GM21576 (cell line): ENCODE measurements at regions not wholly inside any gene's neighbourhood (a gene's known extent, or its start where the extent isn't known, plus 50 kb on each side); places are given as distances from the start of the nearest gene placed in this dataset.

Experiments
- ATAC-seq: cut with Tn5 transposase; IDR thresholded peaks from one replicate; pipeline ENCODE4 v1.9.1; 2021; ENCODE audit warnings: mild to moderate bottlenecking, moderate library complexity; ENCODE audit not compliant: unreplicated experiment

GRCh38 chr13:85545771-85546170 is 253.4 kb downstream of the SLITRK6 start:
- no peak for ATAC-seq

GRCh38 chr13:85544756-85545155 is 254.5 kb downstream of the SLITRK6 start:
- no peak for ATAC-seq

DNA sequence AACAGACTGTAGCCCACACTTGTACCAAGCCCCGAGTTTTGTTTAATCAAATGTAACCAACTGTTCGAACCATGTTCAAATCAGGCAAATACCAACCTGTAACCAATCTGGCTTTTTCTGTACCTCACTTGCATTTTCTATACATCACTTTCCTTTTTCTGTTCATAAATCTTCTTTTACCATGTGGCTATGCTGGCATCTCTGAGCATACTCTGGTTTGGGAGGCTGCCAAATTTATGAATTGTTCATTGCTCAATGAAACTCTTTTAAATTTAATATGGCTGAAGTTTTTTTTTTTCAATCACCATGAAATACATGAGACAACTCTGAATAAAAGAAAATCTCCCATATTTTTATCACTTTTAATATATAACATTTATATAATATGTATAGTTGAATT is 256.1 kb downstream of the SLITRK6 start:
- no peak for ATAC-seq

DNA sequence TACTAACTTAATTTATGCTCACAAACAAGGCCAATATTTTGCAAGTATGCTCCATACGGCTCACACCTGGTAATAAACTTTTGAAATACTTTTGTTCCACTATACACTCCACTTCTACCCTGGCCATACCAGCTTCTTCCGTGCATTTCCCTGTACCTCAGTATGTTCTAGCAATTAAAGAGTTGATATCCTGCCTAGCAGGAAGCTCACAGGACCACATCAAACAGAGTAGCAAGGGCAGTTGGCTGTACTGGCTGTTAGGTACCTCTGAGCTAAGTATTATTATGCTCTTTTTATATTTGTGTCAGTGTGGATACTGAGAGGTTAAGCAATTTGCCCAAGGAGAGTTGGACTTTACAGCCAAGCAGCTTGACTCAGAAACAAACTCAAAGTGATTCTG is 257.7 kb downstream of the SLITRK6 start:
- ATAC-seq = no peak

GRCh38 chr13:85538957-85539356 is 260.3 kb downstream of the SLITRK6 start:
- no peak for ATAC-seq

DNA sequence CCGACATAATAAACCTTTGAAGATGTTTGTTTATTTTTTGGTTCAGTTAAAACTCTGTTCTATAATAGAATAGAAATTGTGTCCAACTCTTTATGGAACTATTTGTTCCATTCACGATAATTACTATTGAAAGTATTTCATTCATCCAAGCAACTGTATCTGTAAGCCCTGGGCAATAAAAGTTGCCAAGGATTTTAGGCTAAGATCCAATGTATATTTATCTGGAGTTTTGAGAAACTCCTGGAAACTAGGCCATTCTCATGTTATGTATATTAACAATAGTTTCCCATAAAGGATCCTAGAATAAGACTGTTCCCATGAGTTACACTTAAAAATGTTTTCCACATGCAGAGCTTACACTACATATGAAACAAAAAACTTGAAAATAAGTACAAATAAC is 261.6 kb downstream of the SLITRK6 start:
- ATAC-seq = no peak

GRCh38 chr13:85536706-85537105 is 262.5 kb downstream of the SLITRK6 start:
- no peak for ATAC-seq

GRCh38 chr13:85535316-85536084 is 263.7 kb downstream of the SLITRK6 start:
- ATAC-seq = no peak

- ATAC-seq = no peak
These were observed 265.3 kb downstream of the SLITRK6 start for GRCh38 chr13:85533911-85534310.

DNA sequence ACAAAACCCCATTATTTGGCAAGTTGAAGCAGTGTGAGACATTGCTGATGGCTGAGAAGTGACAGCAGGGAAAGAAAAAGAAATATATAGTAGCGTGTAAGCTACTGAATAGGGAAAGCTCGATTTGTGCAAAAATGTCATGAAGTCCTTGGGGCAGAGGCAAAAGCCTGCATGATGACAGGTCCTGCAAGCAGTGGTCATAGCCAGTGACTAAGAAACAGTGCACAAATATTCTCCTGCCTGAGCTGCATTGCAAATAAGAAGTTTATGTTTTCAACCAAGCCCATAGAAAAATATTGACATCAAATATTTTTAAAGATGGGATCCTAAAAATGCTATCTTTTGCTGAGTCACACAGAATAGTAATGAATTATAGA is 270.0 kb downstream of the SLITRK6 start:
- no peak for ATAC-seq

DNA sequence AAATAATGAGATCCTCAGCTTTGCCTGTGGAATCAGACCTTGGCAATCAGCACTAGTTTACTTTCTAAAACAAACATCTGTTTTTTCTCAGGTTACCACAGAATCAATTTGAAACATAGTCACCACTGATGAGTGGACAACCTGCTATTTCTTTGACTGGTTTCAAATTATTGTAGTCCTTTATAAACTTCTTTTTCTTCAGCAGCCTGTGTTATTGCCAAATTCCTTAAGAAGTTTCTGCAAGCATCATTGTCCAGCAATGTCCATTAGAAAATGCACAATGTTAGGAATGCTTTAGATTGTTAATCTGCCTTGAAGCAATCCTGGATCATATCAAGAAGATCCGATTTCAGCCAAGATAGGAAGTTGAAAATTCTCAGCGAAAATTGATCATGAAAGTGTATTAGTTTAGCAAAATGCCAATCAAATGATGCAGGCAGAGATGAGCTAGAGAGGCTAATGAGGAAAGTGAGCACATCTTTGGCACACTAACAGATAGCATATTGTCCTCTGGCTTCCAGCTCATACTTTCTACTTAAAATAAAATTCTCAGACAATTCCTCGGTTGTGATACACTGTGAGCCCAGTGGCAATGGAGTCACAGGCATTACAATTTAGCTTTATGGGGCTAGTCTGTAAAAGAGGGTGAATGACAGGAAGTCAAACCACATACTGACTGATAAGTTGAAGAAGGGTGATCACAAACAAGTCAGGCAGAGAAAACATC is 270.6 kb downstream of the SLITRK6 start:
- ATAC-seq = no peak

DNA sequence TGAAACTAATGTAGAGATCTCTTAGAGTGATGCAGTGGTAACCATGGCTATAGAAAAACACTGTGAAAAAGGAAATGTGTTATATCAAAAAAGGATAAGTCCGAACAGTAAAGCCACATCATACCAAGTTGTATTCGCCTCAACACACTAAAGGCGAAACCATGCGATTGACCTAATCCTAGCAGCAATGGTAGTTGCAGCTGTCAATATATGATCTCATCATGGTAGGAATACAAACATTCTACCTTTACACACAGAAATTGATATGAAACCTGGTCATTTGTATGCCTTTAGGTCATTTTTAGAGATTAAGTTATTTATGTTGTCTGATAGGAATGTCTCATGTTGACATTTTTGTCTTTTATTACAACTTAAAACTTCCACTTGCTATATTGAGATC is 271.9 kb downstream of the SLITRK6 start:
- ATAC-seq = no peak

DNA sequence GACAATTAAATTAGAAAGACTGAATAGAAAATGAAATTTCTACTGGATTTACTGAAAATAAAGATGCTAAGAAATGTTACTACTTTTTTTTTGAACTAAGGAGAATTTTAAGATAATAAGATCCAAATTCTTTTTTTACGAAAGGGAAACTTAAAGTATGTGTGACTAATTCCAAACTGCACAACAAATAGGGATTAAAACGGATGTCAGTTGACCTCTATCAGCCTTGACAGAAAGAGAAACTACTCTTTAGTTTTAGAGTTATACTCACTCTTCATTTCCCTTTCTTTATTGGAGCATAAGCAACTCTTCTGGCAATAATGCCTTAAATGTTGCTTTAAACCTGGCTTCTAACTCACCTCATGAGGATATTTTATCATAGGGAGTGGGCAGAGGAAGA is 273.8 kb downstream of the SLITRK6 start:
- ATAC-seq = no peak

DNA sequence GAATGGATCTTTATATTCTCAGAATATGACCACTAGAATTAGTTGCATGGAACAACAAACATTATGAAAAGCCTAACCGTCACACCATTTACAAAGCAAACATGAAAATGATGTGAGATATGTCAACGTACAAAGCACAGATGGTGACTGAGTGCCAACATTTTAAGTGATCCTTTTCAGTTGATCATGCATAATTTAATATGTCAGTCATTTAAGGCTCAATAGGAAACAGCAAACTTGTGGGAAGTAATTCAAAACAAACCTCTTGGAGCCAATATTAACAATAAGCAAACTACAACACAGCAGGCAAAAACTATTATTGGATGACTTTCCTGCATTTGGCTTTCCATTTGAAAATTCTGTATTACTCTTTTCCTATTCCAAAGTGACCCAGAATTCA is 277.6 kb downstream of the SLITRK6 start:
- ATAC-seq = no peak

DNA sequence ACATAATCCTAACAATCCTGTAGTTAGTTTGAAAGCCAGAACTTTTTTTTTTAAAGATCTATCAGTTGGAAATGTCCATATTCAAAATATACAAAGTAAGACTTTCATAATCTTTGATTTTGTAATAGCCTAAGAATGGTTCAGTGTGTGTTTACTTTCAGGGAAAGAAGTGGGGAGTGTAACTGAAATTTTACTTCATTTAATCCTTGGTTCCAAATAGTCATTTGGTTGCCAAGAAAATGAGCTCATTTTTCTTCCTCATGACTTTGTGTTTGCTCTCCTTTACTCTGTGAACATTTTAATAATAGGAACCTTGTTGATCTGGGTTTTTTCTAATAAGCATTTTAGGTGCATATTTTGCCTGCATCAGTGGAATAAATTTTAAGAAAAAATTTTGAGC is 278.8 kb downstream of the SLITRK6 start:
- no peak for ATAC-seq

GRCh38 chr13:85519363-85519762 is 279.9 kb downstream of the SLITRK6 start:
- no peak for ATAC-seq

GRCh38 chr13:85512421-85512820 is 286.8 kb downstream of the SLITRK6 start:
- ATAC-seq = no peak

DNA sequence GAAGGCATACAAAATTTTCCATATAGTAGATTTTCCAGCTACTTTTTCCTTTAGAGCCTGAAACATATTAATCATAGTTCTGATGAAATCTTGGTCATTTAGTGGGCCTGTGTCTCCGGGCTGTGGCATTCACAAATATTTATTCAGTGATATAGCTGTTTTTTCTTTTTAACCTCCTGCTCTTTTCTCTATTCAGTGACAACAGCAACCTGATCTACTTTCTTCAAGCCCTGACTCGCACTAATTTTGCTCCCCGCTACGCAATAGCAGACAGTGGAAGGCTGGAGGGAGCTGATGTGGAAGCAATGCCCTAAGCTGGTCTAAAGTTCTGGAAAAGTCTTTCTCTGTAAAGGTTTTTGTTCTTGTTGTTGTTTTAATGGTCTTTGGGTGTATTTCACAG is 289.7 kb downstream of the SLITRK6 start:
- ATAC-seq = no peak

DNA sequence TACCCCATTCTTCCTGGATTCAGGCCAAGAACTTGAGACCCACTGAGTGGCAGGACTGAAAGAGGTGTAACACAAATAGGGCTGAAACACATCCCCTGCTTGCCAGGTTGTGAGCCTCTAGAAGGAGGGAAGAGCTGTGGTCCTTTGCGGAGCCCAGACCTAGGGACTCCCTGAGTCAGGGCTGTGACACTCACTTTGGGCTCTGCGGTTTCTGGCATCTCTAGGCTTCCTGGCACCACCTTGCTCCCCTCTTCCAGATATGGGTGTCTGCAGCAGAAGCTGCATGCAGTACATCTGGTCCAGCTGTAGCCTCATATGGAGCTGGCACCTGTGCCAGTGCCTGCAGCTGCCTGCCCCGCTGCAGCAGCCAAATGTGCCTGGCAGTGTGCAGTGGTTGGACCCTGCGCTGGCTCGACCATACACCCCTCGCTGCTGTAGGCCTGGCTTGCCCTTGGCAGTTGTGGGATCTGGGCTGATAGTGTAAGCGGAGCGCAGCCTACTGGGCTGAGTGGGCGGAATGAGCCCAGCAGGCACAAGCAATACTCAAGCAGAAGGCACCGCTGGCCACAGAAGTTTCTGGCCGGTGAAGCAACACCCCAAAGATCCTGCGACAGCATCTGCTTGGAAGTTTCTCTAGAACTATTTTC is 290.4 kb downstream of the SLITRK6 start:
- no peak for ATAC-seq

- no peak for ATAC-seq
These were observed 295.4 kb downstream of the SLITRK6 start for GRCh38 chr13:85503797-85504196.

GRCh38 chr13:85501616-85502015 is 297.6 kb downstream of the SLITRK6 start:
- ATAC-seq = no peak

DNA sequence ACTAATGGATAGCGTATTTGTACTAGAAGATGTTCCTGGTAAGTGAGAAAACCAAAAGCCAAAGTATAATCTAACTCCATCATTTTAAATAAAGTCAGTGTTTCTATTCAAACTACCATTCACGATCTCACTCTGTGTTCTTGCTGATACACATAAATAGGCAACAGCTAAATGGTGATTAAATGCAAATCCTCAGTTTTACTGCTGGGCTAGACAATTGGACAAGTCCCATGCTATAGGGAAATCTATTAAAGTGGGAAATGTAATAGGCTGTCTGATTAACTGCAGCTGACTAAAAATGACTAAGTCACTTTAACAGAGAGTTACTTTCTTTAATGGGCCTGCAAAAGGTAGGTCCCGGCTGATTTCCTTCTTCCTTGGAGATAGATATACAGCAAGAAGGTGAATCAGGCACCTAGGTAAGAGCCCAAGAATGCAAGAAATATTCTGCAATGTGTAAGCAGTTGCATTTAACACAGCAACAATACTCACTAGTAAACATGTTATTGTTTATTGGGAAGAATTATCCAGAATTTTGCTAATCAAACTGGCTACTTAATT is 298.4 kb downstream of the SLITRK6 start:
- ATAC-seq = no peak
